H1 (cell line): ENCODE measurements at regions not wholly inside any gene's neighbourhood (a gene's known extent, or its start where the extent isn't known, plus 50 kb on each side); places are given as distances from the start of the nearest gene placed in this dataset.

Experiments used
- CBX5 ChIP-seq: fragments of 300-800, 300-1000 bp; sonication (generic); IDR thresholded peaks from 2 replicates; pipeline ENCODE4 v1.7.1; 2016; ENCODE audit warnings: antibody characterized with exemption, low read length, low read depth
- NANOG ChIP-seq: IDR thresholded peaks from 2 replicates; pipeline ENCODE4 v1.6.1; 2011; ENCODE audit warnings: low read length, low read depth, mild to moderate bottlenecking, inconsistent platforms; ENCODE audit not compliant: insufficient read depth, poor library complexity, severe bottlenecking
- RXRA ChIP-seq: IDR thresholded peaks from 2 replicates; pipeline ENCODE4 v1.6.1; 2011; ENCODE audit warnings: low read depth, mild to moderate bottlenecking, low read length, moderate library complexity; ENCODE audit not compliant: insufficient read depth
- ZNF274 ChIP-seq: IDR thresholded peaks from 2 replicates; pipeline ENCODE4 v1.7.0; 2012; ENCODE audit warnings: low read length, borderline replicate concordance; ENCODE audit errors: extremely low read depth

- TF ChIP-seq ZNF274 (no peak), NANOG (no peak), CBX5 (no peak), RXRA (no peak)
Observed at GRCh38 chr3:107128946-107129345, 248.3 kb upstream of the CCDC54 start (continued).
